ENCODE measurements at regions not wholly inside any gene's neighbourhood (a gene's known extent, or its start where the extent isn't known, plus 50 kb on each side); places are given as distances from the start of the nearest gene placed in this dataset.

DNA sequence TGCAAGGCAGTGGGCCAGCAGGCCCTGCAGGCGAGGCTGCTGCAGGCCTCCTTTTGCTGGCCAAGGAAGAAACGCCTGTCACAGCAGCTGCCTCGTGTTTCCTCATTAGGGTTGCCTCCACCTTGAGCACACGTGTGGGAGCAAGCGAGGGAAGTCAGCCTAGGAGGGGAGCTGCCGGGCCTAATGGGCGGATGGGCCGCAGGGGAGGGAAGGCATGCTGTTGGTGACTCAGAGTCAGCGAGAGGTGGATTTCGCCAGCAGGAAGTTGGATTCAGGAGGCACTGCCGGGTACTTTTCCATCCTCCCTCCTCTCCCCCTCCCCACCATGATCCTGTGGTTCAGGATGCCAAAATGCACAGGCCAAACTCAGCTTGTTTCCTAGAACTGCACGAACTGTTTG lies 498.7 kb downstream of the METTL15 start:
- no peak overlapping the region for H3K4me3 ChIP-seq (ENCODE audit: control extremely low read depth in 1 of 5, extremely low read depth in 1 of 5, insufficient read depth in 1 of 5, low read depth in 2 of 5, low read length in 4 of 5)
- no peaks in the 10 kb centered on the region for H3K4me1 ChIP-seq (ENCODE audit: control insufficient read depth in 2 of 2, insufficient read depth in 2 of 2, low read length in 2 of 2)
- no peak overlapping the region for H3K4me3 Mint-ChIP-seq
- TF ChIP-seq, protein P1, sequence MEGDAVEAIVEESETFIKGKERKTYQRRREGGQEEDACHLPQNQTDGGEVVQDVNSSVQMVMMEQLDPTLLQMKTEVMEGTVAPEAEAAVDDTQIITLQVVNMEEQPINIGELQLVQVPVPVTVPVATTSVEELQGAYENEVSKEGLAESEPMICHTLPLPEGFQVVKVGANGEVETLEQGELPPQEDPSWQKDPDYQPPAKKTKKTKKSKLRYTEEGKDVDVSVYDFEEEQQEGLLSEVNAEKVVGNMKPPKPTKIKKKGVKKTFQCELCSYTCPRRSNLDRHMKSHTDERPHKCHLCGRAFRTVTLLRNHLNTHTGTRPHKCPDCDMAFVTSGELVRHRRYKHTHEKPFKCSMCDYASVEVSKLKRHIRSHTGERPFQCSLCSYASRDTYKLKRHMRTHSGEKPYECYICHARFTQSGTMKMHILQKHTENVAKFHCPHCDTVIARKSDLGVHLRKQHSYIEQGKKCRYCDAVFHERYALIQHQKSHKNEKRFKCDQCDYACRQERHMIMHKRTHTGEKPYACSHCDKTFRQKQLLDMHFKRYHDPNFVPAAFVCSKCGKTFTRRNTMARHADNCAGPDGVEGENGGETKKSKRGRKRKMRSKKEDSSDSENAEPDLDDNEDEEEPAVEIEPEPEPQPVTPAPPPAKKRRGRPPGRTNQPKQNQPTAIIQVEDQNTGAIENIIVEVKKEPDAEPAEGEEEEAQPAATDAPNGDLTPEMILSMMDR (IDR thresholded peaks at IDR 0.05): no peak
- TF ChIP-seq EZH2 (IDR thresholded peaks at IDR 0.05; ENCODE audit: borderline replicate concordance, insufficient read depth, low read depth, low read length, poor library complexity, severe bottlenecking): no peak
- H3K79me2 ChIP-seq (ENCODE audit: control insufficient read depth, insufficient read depth, low read length): no peaks in the 10 kb centered on the region
- H3K9me3 Mint-ChIP-seq (ENCODE audit: insufficient read depth): no peaks in the 10 kb centered on the region
- no peak overlapping the region for H3K9ac ChIP-seq (ENCODE audit: low read length)
- no peaks in the 10 kb centered on the region for H3K27me3 ChIP-seq (replicated peaks in 1 of 4; ENCODE audit: control extremely low read depth in 1 of 4, control insufficient read depth in 3 of 4, insufficient read depth in 4 of 4, low read length in 3 of 4)
- no peak overlapping the region for H3K4me2 ChIP-seq (replicated peaks; ENCODE audit: low read depth, low read length, poor library complexity, severe bottlenecking)
- H3K9me3 ChIP-seq (ENCODE audit: control extremely low read depth in 1 of 3, control insufficient read depth in 2 of 3, insufficient read depth in 1 of 3, low read length in 2 of 3): peaks cover 0 to 4% (median 0%) of the 10 kb centered on the region in 3 donors
- no peak overlapping the region for H2AFZ ChIP-seq (ENCODE audit: insufficient read depth, low read depth, low read length, poor library complexity, severe bottlenecking)
- ChIA-PET CTCF (no interaction called here), POLR2A (no interaction called here)
- H3K36me3 ChIP-seq (replicated peaks in 1 of 2; ENCODE audit: control extremely low read depth in 1 of 2, control insufficient read depth in 1 of 2, extremely low read depth in 1 of 2, insufficient read depth in 2 of 2, low read length in 1 of 2): no peaks in the 10 kb centered on the region
- peaks cover 4% of the 10 kb centered on the region for H3K27me3 Mint-ChIP-seq
- H3K27ac Mint-ChIP-seq: no peak overlapping the region
- H4K20me1 ChIP-seq (ENCODE audit: control insufficient read depth, insufficient read depth, low read length, poor library complexity, severe bottlenecking): no peaks in the 10 kb centered on the region
- WGBS (ENCODE audit: insufficient coverage): 63% methylated on average over 10 of the region's 12 CpGs
- no peaks in the 10 kb centered on the region for H3K4me1 Mint-ChIP-seq
- DNase-seq (no peak), ATAC-seq (ENCODE audit: low read depth) (no peak)
- intact Hi-C loops (cut with micrococcal nuclease): no loop called here
- no peak overlapping the region for H3K27ac ChIP-seq (ENCODE audit: low read length in 2 of 2)

DNA sequence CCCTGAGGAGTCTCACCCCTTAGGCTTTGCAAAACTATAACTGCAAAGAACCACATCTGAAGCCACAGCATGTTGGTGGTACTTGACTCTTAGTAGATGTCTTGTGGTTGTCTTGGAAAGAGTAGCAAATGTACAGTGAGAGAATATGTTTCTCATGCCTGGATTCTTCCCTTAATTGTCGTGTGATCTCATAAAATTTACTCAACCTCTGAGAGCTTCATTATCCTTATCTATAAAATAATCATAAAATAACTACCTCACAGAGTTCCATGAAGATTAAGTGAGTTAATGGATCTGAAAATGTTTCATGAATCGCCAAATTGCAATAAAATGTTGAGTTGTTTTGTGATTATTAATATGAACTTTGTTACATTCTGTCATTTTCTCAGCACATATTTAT lies 491.5 kb downstream of the METTL15 start:
- Histone ChIP-seq H3K9me3 (ENCODE audit: control extremely low read depth in 1 of 3, control insufficient read depth in 2 of 3, insufficient read depth in 1 of 3, low read length in 2 of 3) (no peaks in the 10 kb centered on the region), H3K79me2 (ENCODE audit: control insufficient read depth, insufficient read depth, low read length) (no peaks in the 10 kb centered on the region), H3K4me1 (ENCODE audit: control insufficient read depth in 2 of 2, insufficient read depth in 2 of 2, low read length in 2 of 2) (no peaks in the 10 kb centered on the region), H3K36me3 (replicated peaks in 1 of 2; ENCODE audit: control extremely low read depth in 1 of 2, control insufficient read depth in 1 of 2, extremely low read depth in 1 of 2, insufficient read depth in 2 of 2, low read length in 1 of 2) (no peaks in the 10 kb centered on the region), H3K4me2 (replicated peaks; ENCODE audit: low read depth, low read length, poor library complexity, severe bottlenecking) (no peak overlapping the region), H3K9ac (ENCODE audit: low read length) (no peak overlapping the region), H3K4me3 (ENCODE audit: control extremely low read depth in 1 of 5, extremely low read depth in 1 of 5, insufficient read depth in 1 of 5, low read depth in 2 of 5, low read length in 4 of 5) (no peak overlapping the region), H4K20me1 (ENCODE audit: control insufficient read depth, insufficient read depth, low read length, poor library complexity, severe bottlenecking) (no peaks in the 10 kb centered on the region), H3K27ac (ENCODE audit: low read length in 2 of 2) (no peak overlapping the region), H3K27me3 (replicated peaks in 1 of 4; ENCODE audit: control extremely low read depth in 1 of 4, control insufficient read depth in 3 of 4, insufficient read depth in 4 of 4, low read length in 3 of 4) (no peaks in the 10 kb centered on the region), H2AFZ (ENCODE audit: insufficient read depth, low read depth, low read length, poor library complexity, severe bottlenecking) (no peak overlapping the region)
- WGBS (ENCODE audit: insufficient coverage): no CpG with 5 or more reads among the region's 2 CpGs
- no peak overlapping the region for H3K4me3 Mint-ChIP-seq
- no peaks in the 10 kb centered on the region for H3K9me3 Mint-ChIP-seq (ENCODE audit: insufficient read depth)
- H3K27me3 Mint-ChIP-seq: peaks cover 4% of the 10 kb centered on the region
- no peak for ATAC-seq (ENCODE audit: low read depth)
- CTCF ChIA-PET: no interaction called here
- DNase-seq: no peak
- intact Hi-C loops (cut with micrococcal nuclease): no loop called here
- POLR2A ChIA-PET: no interaction called here
- TF ChIP-seq, protein P1 (IDR thresholded peaks at IDR 0.05): no peak
- no peak for TF ChIP-seq EZH2 (IDR thresholded peaks at IDR 0.05; ENCODE audit: borderline replicate concordance, insufficient read depth, low read depth, low read length, poor library complexity, severe bottlenecking)
- no peaks in the 10 kb centered on the region for H3K4me1 Mint-ChIP-seq
- no peak overlapping the region for H3K27ac Mint-ChIP-seq

Data from B cell (primary cell).